ENCODE measurements at regions not wholly inside any gene's neighbourhood (a gene's known extent, or its start where the extent isn't known, plus 50 kb on each side); places are given as distances from the start of the nearest gene placed in this dataset.
A peak's percentile ranks its signal among the peaks of the same experiment; 100 is the strongest.

- H3K4me3 ChIP-seq (ENCODE audit: low read depth, low read length, poor library complexity, severe bottlenecking), result no peak overlapping the region
- H3F3A ChIP-seq (ENCODE audit: insufficient read depth, low read length), result no peaks in the 10 kb centered on the region
- H3K4me2 ChIP-seq (ENCODE audit: low read length), result no peak overlapping the region
- H4K20me1 ChIP-seq (ENCODE audit: insufficient read depth, low read length), result no peaks in the 10 kb centered on the region
- H3K9me2 ChIP-seq (ENCODE audit: low read depth, low read length), result no peaks in the 10 kb centered on the region
- H3K4me1 ChIP-seq (ENCODE audit: insufficient read depth, low read length, severe bottlenecking), result no peaks in the 10 kb centered on the region
- H3K27ac ChIP-seq (ENCODE audit: low read depth, low read length, poor library complexity, severe bottlenecking), result no peak overlapping the region
- no peak overlapping the region for H2AFZ ChIP-seq (ENCODE audit: low read length)
- TF ChIP-seq CTCF (IDR thresholded peaks at IDR 0.05; ENCODE audit: low read length) (no peak), EZH2 (IDR thresholded peaks at IDR 0.05; ENCODE audit: borderline replicate concordance, low read length) (no peak)
- no peaks in the 10 kb centered on the region for H3K9me3 ChIP-seq (ENCODE audit: low read length)
- H3K27me3 ChIP-seq (ENCODE audit: insufficient read depth, low read length), result no peaks in the 10 kb centered on the region
- H3K9ac ChIP-seq (ENCODE audit: low read length), result no peak overlapping the region
- H3K36me3 ChIP-seq (ENCODE audit: insufficient read depth, low read length), result no peaks in the 10 kb centered on the region
- H3K79me2 ChIP-seq (ENCODE audit: insufficient read depth, low read length), result no peaks in the 10 kb centered on the region
Observed at GRCh38 chr3:61372723-61373122, 121.5 kb upstream of the FHIT start.

GRCh38 chr3:61378311-61378710 is 127.1 kb upstream of the FHIT start:
- H3K4me3 ChIP-seq (ENCODE audit: low read depth, low read length, poor library complexity, severe bottlenecking), result no peak overlapping the region
- no peak overlapping the region for H3K4me2 ChIP-seq (ENCODE audit: low read length)
- H3K9ac ChIP-seq (ENCODE audit: low read length), result no peak overlapping the region
- H3K9me3 ChIP-seq (ENCODE audit: low read length), result no peaks in the 10 kb centered on the region
- H3F3A ChIP-seq (ENCODE audit: insufficient read depth, low read length), result no peaks in the 10 kb centered on the region
- no peaks in the 10 kb centered on the region for H3K79me2 ChIP-seq (ENCODE audit: insufficient read depth, low read length)
- TF ChIP-seq CTCF (IDR thresholded peaks at IDR 0.05; ENCODE audit: low read length) (no peak), EZH2 (IDR thresholded peaks at IDR 0.05; ENCODE audit: borderline replicate concordance, low read length) (no peak)
- H2AFZ ChIP-seq (ENCODE audit: low read length), result no peak overlapping the region
- H3K4me1 ChIP-seq (ENCODE audit: insufficient read depth, low read length, severe bottlenecking), result no peaks in the 10 kb centered on the region
- H3K9me2 ChIP-seq (ENCODE audit: low read depth, low read length), result no peaks in the 10 kb centered on the region
- H3K36me3 ChIP-seq (ENCODE audit: insufficient read depth, low read length), result no peaks in the 10 kb centered on the region
- no peak overlapping the region for H3K27ac ChIP-seq (ENCODE audit: low read depth, low read length, poor library complexity, severe bottlenecking)
- no peaks in the 10 kb centered on the region for H4K20me1 ChIP-seq (ENCODE audit: insufficient read depth, low read length)
- H3K27me3 ChIP-seq (ENCODE audit: insufficient read depth, low read length), result no peaks in the 10 kb centered on the region

DNA sequence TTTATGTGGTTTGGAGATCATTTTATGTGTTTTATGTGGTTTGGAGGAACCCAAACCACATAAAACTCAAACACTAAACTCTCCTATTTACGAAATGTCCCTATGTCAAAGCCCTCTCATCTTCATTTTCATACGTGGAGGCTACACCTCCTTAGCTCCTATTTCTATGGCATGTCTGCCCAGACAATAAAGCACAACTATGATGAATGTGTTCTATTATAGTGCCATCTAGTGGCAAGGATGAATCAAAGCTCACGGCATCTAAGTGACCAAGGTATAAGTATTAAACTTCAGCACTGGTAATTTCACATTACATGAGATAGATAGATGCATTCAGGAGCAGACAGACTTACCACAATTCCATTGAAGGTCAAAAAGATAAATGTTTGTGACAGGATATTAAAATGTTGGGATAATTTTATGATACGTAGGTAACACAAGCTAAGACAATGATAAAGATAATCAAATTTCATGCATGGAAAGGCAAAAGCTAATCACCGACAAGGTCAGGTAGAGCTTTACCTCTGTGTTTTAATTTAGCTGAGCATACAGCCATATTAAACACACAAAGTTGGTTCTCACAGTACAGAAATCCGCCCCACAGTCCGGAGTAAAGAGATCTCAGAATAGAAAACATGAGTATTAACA is 130.6 kb upstream of the FHIT start:
- TF ChIP-seq EZH2 (IDR thresholded peaks at IDR 0.05; ENCODE audit: borderline replicate concordance, low read length) (no peak), CTCF (IDR thresholded peaks at IDR 0.05; ENCODE audit: low read length) (peak; percentile 78)
- H3K27me3 ChIP-seq (ENCODE audit: insufficient read depth, low read length), result no peaks in the 10 kb centered on the region
- H3K9ac ChIP-seq (ENCODE audit: low read length), result no peak overlapping the region
- H3K36me3 ChIP-seq (ENCODE audit: insufficient read depth, low read length), result no peaks in the 10 kb centered on the region
- no peaks in the 10 kb centered on the region for H3K9me3 ChIP-seq (ENCODE audit: low read length)
- no peak overlapping the region for H2AFZ ChIP-seq (ENCODE audit: low read length)
- H3F3A ChIP-seq (ENCODE audit: insufficient read depth, low read length), result no peaks in the 10 kb centered on the region
- no peaks in the 10 kb centered on the region for H3K9me2 ChIP-seq (ENCODE audit: low read depth, low read length)
- no peak overlapping the region for H3K27ac ChIP-seq (ENCODE audit: low read depth, low read length, poor library complexity, severe bottlenecking)
- H3K4me2 ChIP-seq (ENCODE audit: low read length), result no peak overlapping the region
- no peak overlapping the region for H3K4me3 ChIP-seq (ENCODE audit: low read depth, low read length, poor library complexity, severe bottlenecking)
- no peaks in the 10 kb centered on the region for H4K20me1 ChIP-seq (ENCODE audit: insufficient read depth, low read length)
- H3K4me1 ChIP-seq (ENCODE audit: insufficient read depth, low read length, severe bottlenecking), result no peaks in the 10 kb centered on the region
- no peaks in the 10 kb centered on the region for H3K79me2 ChIP-seq (ENCODE audit: insufficient read depth, low read length)

All from OCI-LY1 (cell line).